ENCODE measurements at regions not wholly inside any gene's neighbourhood (a gene's known extent, or its start where the extent isn't known, plus 50 kb on each side); places are given as distances from the start of the nearest gene placed in this dataset.

DNA sequence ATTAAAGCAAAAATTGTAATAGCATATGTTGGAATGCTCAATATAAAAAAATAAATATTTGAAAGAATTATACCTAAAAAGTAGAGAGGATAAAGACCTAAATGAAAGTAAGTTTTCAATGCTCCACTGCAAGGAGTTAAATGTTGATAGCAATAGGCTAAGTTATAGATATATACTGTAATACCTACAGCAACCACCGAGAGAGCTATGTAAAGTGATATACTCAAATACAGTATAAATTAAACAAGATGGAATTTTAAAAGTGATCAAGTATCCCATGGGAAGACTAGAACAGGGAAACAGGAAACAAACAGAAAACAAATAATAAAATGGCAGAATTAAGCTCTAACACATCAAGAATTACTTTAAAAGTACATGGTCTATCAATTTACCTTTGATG is 73.9 kb downstream of the CASP3 start:
- TF ChIP-seq, protein P1, sequence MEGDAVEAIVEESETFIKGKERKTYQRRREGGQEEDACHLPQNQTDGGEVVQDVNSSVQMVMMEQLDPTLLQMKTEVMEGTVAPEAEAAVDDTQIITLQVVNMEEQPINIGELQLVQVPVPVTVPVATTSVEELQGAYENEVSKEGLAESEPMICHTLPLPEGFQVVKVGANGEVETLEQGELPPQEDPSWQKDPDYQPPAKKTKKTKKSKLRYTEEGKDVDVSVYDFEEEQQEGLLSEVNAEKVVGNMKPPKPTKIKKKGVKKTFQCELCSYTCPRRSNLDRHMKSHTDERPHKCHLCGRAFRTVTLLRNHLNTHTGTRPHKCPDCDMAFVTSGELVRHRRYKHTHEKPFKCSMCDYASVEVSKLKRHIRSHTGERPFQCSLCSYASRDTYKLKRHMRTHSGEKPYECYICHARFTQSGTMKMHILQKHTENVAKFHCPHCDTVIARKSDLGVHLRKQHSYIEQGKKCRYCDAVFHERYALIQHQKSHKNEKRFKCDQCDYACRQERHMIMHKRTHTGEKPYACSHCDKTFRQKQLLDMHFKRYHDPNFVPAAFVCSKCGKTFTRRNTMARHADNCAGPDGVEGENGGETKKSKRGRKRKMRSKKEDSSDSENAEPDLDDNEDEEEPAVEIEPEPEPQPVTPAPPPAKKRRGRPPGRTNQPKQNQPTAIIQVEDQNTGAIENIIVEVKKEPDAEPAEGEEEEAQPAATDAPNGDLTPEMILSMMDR (conservative IDR thresholded peaks at IDR 0.05; ENCODE audit: low read depth, low read length) = no peak
- no peak for DNase-seq (ENCODE audit: low read depth)
- H3K4me3 ChIP-seq (ENCODE audit: low read depth, low read length) = no peak overlapping the region

DNA sequence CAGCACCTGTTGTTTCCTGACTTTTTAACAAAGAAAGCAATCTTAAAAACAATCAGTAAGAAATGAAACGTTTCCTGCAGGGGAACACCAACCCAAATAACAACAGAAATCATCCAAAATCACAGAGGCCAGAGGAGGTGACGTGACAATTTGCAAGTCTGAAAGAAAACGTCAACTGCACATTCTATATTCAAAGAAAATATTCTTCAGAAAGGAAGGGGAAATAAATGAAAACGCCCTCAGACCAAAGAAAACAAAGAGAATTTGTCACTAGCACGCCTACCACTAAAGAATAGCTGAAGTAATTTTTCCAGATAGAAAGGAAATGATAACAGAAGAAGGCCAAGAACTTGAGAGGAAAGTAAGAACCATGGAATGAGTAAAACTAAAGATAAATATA is 74.4 kb downstream of the CASP3 start:
- H3K4me3 ChIP-seq (ENCODE audit: low read depth, low read length) = no peak overlapping the region
- no peak for DNase-seq (ENCODE audit: low read depth)
- TF ChIP-seq, protein P1 (conservative IDR thresholded peaks at IDR 0.05; ENCODE audit: low read depth, low read length) = no peak

DNA sequence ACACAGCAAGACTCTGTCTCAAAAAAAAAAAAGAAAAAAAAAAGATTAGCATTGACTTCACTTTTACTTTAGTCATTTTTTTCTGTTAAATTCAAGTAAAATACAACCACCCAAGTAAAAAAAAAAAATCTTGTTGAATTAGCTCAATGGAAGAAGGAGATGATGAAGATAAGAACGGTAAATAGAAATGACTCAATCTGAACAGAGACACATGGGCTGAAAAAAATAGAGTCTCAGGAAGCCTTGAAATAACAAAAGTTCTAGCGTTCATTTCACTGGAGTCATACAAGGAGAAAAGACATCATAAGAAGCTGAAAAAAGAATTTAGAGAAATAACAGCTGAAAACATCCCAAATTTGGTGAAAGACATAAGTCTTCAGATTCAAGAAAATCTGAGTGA is 75.5 kb downstream of the CASP3 start:
- TF ChIP-seq, protein P1 (conservative IDR thresholded peaks at IDR 0.05; ENCODE audit: low read depth, low read length) = no peak
- no peak for DNase-seq (ENCODE audit: low read depth)

DNA sequence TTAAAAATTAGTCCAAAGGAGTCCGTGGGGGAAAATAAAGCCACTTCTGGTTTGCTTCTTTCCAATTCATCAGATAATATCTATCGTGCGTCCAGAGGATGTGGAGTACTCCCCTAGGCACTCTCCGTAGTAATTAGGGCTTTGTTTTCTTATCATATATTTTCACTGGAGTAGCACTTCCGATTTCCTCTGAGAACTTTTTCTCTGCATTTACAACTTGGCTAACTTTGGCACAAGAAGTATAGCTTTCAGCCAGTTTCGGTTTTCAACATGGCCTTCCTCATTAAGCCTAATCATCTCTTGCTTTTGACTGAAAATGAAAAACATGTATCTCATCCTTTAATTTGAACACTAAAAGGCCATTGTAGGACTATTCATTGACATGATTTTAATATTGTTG is 80.5 kb downstream of the CASP3 start:
- no peak for DNase-seq (ENCODE audit: low read depth)
- TF ChIP-seq, protein P1 (conservative IDR thresholded peaks at IDR 0.05; ENCODE audit: low read depth, low read length) = no peak
- H3K4me3 ChIP-seq (ENCODE audit: low read depth, low read length) = no peak overlapping the region

More for the DNA sequence above, 75.5 kb downstream of the CASP3 start:
- H3K4me3 ChIP-seq (ENCODE audit: low read depth, low read length) = no peak overlapping the region

DNA sequence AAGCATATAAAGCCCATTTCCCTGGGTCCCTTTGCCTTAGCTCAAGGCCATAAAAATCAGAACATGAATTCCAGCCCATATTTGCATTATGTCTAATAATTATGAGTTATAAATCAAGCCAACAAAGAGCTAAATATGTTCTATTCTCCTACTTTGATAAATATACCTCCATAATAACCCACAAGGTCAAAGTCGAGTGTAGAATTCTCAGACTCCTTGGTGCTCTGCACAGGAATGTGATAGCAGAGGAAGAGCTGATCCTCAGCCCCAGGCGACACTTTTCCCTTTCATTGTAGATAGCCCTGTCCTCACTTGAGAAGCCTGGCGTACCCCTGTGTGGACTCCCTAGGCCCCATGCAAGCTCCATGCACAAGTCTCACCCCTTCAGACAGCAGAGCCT is 85.6 kb downstream of the CASP3 start:
- no peak for DNase-seq (ENCODE audit: low read depth)
- TF ChIP-seq, protein P1 (conservative IDR thresholded peaks at IDR 0.05; ENCODE audit: low read depth, low read length) = no peak
- no peak overlapping the region for H3K4me3 ChIP-seq (ENCODE audit: low read depth, low read length)

DNA sequence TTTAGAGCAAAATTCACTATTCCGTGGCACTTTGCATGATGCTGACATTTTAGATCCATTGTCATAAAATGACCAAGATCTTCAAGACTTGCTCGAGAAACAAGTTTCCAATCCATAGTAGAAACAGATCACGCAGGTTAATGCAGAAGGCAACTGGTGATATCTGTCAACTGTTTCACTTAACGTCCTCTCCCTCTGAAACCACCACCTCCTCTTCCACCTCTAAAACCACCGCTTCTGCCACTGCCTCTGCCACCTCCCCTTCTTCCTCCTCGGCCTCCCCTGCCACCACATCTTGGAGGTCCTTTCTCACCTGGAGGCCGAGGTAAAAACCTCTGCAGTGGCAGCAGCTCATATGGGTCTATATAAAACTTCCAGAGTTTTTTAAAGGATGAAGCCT is 84.6 kb upstream of the IRF2 start:
- no peak for DNase-seq (ENCODE audit: low read depth)
- TF ChIP-seq, protein P1 (conservative IDR thresholded peaks at IDR 0.05; ENCODE audit: low read depth, low read length) = no peak
- H3K4me3 ChIP-seq (ENCODE audit: low read depth, low read length) = no peak overlapping the region

DNA sequence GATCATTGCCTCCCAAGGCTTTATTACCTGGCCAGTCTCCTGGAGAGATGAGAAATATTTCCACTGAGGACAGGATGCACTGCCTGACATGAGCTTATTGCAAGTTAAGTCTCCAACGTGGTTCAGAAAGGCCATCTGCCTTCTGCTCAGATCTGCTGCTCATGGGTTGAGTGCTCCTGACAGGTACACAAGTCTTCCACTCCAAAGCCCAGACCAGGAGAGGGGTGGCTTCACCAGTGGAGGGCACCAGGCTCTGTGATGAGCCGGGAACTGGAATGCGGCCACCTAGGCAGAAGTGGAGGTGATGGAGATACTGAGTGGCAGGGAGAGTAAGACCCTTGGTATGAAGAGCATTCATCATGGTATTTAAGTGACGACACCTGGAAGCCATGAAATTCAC is 79.5 kb upstream of the IRF2 start:
- TF ChIP-seq, protein P1 (conservative IDR thresholded peaks at IDR 0.05; ENCODE audit: low read depth, low read length) = no peak
- no peak for DNase-seq (ENCODE audit: low read depth)
- H3K4me3 ChIP-seq (ENCODE audit: low read depth, low read length) = no peak overlapping the region

All from epithelial cell of proximal tubule (primary cell).